ENCODE measurements at regions not wholly inside any gene's neighbourhood (a gene's known extent, or its start where the extent isn't known, plus 50 kb on each side); places are given as distances from the start of the nearest gene placed in this dataset.

GRCh38 chr3:193884027-193884426 lies 251.9 kb upstream of the HES1 start:
- H2BK20ac ChIP-seq (ENCODE audit: low read depth, low read length, poor library complexity, severe bottlenecking) = no peak overlapping the region
- no peak overlapping the region for H2AK5ac ChIP-seq (ENCODE audit: insufficient read length, low read length)
- no peak overlapping the region for H2BK120ac ChIP-seq (ENCODE audit: low read depth, low read length, poor library complexity, severe bottlenecking)
- no peak overlapping the region for H3K4ac ChIP-seq (ENCODE audit: low read depth, low read length)
- no peak overlapping the region for H3K27ac Mint-ChIP-seq
- H4K8ac ChIP-seq (replicated peaks; ENCODE audit: insufficient read length, low read depth, low read length) = no peak overlapping the region
- H2BK12ac ChIP-seq (ENCODE audit: insufficient read length, low read depth, low read length) = no peak overlapping the region
- no peaks in the 10 kb centered on the region for H3K79me2 ChIP-seq (ENCODE audit: insufficient read depth, low read length)
- H3K23me2 ChIP-seq (ENCODE audit: insufficient read length, low read depth, low read length, poor library complexity, severe bottlenecking) = no peaks in the 10 kb centered on the region
- H3K9me3 ChIP-seq (ENCODE audit: control insufficient read depth, low read depth, low read length) = no peaks in the 10 kb centered on the region
- H2BK5ac ChIP-seq (ENCODE audit: insufficient read length, low read length) = no peak overlapping the region
- H3T11ph ChIP-seq (ENCODE audit: low read length) = no peak overlapping the region
- no peak overlapping the region for H3K9ac ChIP-seq (ENCODE audit: extremely low read depth, insufficient read length, low read length)
- no peak overlapping the region for H2BK15ac ChIP-seq (ENCODE audit: low read depth, low read length)
- no peak overlapping the region for H3K56ac ChIP-seq (ENCODE audit: insufficient read length, low read depth, low read length)
- H3K36me3 Mint-ChIP-seq (ENCODE audit: insufficient read depth in 1 of 3, low read depth in 3 of 3) = peaks cover 0 to 6% (median 0%) of the 10 kb centered on the region in 3 experiments; a peak in 1 of 7 replicates
- peaks cover 2 to 4% of the 10 kb centered on the region in 2 experiments; a peak in 4 of 5 replicates for H3K9me3 Mint-ChIP-seq
- no peaks in the 10 kb centered on the region for H4K20me1 ChIP-seq (ENCODE audit: control insufficient read depth, insufficient read depth, insufficient read length)
- no peaks in the 10 kb centered on the region; the same call in none of the 2 replicates for H3K27me3 ChIP-seq (ENCODE audit: insufficient read depth, low read length)
- no peak overlapping the region for H4K5ac ChIP-seq (ENCODE audit: insufficient read length, low read depth, low read length)
- no peak overlapping the region for H4K91ac ChIP-seq (ENCODE audit: insufficient read length, low read depth, low read length)
- H3K4me2 ChIP-seq (ENCODE audit: insufficient read depth, insufficient read length, low read length) = no peak overlapping the region
- H3K14ac ChIP-seq (ENCODE audit: insufficient read depth, low read length) = no peak overlapping the region
- no peak for DNase-seq
- H3K4me3 Mint-ChIP-seq = no peak overlapping the region
- H3K4me1 Mint-ChIP-seq = peaks cover 19 to 20% of the 10 kb centered on the region in 2 experiments
- no peak overlapping the region for H3K23ac ChIP-seq (ENCODE audit: insufficient read length, low read depth, low read length)
- WGBS (ENCODE audit: extremely low coverage, insufficient read length, low lambda C conversion rate) = no CpG with 5 or more reads among the region's 7 CpGs
- H2AFZ ChIP-seq (ENCODE audit: low read length) = no peak overlapping the region
- H3K27ac ChIP-seq (ENCODE audit: insufficient read length, low read depth, low read length) = no peak overlapping the region
- H3K18ac ChIP-seq (ENCODE audit: insufficient read length, low read depth, low read length) = no peak overlapping the region
- no peak for TF ChIP-seq CTCF (conservative IDR thresholded peaks at IDR 0.05)
- no peaks in the 10 kb centered on the region for H3K79me1 ChIP-seq (ENCODE audit: insufficient read depth, low read depth, low read length, poor library complexity, severe bottlenecking)
- H3K4me1 ChIP-seq (ENCODE audit: insufficient read depth, low read length) = no peaks in the 10 kb centered on the region; the same call in 1 of the 2 replicates
- H3K27me3 Mint-ChIP-seq (ENCODE audit: low read depth) = peaks cover 17% of the 10 kb centered on the region

Data from H9 (cell line).